NCI-H524 (cell line): ENCODE measurements at regions not wholly inside any gene's neighbourhood (a gene's known extent, or its start where the extent isn't known, plus 50 kb on each side); places are given as distances from the start of the nearest gene placed in this dataset.
"Not testable (repeated sequence)": the region's sequence is repeated elsewhere in the genome, so short reads cannot be mapped to it uniquely, and the experiment has no call there.

ENCODE experiments used
- DNase-seq, 2 experiments: peaks; one replicate each; lab custom pipeline; 2025; lab: John Stamatoyannopoulos, UW

DNA sequence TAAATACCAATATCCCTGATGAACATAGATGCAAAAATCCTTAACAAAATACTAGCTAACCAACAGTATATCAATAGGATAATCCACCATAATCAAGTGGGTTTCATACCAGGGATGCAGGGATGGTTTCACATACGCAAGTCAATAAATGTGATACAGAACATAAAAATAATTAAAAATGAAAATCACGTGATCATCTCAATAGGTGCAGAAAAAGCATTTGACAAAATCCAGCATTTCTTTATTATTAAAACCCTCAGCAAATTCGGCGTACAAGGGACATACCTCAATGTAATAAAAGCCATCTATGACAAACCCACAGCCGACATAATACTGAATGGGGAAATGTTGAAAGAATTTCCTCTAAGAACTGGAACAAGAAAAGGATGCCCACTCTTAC lies 793.5 kb downstream of the NR4A2 start:
- DNase-seq: not testable (repeated sequence)

DNA sequence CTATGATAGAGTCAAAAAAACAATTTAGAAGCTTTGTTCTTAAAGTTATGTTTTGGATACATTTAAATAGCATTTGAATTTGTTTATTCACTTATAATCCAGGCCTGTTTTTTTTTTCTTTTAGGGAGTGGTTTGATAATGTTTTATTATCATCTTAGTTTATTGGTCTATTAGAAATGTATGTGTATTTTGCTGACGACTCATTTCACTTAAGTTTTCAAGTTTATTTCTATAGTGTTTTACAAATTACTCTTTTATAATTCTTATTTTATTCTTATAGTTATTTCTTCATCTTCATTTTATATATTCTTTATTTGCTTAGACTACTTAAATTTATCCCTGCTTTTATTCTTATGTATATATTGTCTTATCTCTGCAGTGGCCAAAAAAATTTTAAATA lies 804.5 kb downstream of the NR4A2 start:
- DNase-seq: no peak

DNA sequence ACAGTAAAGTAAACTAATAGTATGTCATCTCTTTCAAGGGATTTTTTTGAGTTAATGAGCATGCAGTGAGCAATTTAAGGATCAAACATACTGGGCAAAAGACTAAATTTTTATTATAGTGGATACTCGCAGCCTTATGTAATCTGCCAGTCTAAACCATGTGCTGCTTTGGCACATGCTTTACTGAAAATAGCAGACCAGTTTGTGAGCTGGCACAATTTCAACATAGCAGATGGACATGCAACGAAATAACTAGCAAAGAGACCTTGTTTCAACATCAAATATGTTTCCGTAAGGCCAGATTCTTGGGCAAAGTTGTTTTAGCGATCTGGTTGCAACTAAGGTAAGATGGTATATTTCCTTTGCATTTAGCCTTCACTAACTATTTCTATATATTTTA lies 807.3 kb downstream of the NR4A2 start:
- peak; percentile 53 to 86 for DNase-seq

DNA sequence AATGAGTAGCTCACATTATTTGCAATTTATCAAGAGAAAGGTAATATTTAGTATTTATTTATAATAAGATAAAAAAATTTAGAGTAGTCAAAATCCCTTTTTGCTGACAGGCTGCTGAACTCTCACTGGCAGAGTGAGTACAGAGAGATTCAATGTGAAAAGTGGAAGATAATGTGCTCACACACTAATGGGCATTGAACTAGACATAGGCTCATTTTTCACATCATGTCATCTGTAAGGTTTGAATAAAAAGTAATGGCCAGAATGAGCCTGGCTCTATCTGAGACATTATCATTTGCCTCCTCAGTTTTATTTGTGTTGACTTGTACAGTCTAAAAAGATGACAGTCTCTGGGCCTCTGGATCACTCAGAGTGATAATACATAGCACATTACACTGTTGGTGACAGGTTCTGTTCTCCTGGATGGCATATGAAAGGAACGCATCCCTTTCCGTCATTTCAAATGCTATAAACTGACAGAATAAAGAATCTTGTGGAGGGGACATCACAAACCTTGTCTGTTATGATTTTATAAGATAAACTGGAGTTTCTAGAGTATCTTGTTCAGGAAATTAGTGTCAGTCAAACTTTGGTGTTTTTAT lies 812.9 kb downstream of the NR4A2 start:
- no peak for DNase-seq

DNA sequence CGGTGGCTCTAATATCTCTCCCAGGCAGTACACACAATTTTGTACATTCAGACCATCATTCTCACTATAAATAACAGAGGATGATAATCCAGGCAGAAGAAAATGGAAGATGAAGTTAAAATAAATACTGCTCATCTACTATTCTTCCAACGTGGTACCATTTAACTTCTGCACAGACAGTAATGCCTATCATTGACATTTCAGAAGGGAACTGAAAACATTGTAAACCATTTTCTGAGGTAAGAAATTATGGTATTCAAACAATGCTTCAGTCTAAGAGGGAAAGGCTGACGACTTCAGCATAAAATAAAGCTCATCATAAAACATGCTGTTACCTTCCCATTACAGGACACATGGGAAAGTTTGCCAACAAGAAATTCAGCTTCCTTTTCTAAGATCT lies 814.4 kb downstream of the NR4A2 start:
- DNase-seq: no peak

DNA sequence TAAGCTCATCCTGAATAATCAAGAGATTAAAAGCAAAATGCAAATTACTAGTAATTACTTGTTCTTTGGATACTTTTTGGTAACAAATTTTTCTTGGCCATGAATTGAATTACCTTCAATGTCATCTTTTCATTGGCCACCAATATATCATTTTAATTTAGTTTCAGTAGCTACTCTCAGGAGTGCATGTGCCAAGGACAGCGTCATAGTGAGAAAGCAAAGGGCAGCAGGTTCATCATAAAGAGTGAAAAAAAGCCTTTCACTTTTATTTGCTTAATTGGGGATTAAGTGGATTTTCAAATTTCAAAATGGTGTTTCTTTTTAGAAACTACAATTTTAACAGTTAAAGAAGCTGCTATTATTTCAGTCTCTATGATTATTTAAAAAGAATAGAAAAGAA lies 815.2 kb downstream of the NR4A2 start:
- DNase-seq: no peak

DNA sequence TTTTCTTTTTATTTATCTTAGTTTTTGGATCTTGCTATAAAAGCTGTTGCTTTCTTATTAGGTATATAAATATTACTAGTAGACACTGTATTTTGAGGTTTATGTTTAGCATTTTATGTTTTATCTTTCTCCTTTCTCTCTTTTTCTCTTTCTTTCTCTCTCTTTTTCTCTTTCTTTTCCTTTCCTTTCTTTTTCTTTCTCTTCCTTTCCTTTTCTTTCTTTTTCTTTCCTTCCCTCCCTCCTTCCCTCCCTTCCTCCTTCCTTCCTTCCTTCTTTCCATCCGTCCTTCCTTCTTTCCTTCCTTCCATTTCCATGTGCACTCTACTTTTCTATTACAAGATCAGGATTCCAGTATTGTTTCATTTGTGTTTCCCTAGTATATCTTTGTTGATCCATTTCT lies 814.8 kb downstream of the KCNJ3 start:
- DNase-seq: no peak

DNA sequence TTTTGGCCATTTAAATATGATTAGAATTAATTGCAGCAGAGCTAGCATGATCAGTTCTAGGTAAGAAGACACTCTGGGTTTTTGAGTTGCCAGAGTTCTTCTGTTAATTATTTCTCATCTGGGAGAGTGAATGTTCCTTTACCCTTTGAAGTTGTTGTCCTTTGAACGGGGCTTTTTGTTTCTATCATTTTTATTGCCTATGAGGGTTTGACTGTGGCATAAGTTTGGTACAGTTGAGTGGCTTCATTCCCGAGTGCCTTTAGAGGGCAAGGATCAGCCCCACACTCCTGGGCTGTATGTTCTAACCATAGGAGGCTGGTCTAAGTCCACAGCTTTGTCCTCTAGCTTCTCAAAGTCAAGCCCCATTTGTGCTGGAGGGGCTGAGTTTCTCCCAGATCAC lies 804.3 kb downstream of the KCNJ3 start:
- DNase-seq: no peak

DNA sequence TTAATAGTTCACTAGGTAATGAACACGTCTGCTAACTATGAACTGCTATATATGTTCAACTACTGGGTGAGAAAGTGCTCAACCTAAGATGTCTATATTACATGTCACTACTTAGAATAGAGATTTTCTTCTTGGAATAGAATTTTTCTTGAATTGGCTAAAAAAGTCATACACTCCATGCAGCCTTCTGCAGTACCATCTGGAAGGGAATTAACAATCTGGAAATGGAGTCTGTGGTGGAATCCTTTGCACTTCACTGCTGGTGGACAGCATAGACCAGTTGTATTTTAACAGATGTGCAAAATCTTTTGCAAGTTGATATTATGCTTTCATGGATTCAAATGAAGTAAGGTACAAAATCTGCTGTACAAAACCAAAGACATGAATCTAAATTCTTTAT lies 799.6 kb downstream of the KCNJ3 start:
- peak in 1 of 2 experiments; percentile 21 for DNase-seq

DNA sequence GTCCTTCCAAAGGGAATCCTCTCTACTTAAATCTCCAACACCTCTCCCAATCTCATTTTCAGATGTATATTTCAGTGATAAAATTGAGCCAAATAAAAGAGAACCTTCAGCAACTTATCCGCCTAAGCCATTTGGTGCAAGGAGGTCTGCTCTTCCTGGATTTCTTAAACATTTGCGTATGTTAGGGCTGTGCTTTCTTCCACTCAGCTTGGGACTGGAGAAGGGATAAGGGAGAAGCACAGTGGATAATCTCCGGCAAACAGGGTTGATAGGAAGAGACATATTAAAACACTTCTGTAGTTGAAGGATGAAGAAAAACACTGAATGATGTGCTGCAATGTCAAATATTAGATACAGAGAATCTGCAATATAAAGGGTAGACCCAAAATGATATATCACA lies 796.2 kb downstream of the KCNJ3 start:
- no peak for DNase-seq

DNA sequence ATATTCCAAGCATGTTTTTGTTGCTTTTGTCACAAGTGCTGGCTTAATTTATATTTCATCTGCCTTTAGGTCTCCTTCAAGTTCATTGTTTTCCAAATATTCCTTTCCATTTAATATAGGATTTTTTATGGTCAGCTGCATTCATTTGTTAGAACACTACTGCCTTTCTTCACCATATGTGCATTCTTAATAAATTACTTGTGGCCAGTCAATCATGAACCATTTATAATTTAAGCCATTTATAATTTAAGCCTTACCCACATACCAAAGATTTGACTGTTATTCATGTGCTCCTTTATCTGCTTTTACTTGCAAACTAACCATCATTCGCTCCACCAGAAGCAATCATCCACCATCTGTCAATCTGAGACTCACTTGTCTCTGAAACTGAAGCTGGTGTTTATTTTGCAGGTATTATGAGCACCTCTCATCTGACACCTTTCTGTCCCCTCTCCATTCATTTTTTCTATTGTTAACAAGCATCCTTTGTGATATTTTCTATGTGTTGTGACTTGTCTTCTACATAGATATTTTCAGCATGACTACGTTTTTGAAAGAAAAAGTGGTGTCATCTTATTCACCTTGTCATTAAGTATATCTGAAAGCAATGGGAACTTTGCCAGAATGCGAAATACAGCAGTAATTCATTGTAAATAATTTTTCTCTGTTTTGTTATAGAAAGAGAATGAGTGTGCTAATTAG lies 786.8 kb downstream of the KCNJ3 start:
- DNase-seq: peak; percentile 49 to 83

DNA sequence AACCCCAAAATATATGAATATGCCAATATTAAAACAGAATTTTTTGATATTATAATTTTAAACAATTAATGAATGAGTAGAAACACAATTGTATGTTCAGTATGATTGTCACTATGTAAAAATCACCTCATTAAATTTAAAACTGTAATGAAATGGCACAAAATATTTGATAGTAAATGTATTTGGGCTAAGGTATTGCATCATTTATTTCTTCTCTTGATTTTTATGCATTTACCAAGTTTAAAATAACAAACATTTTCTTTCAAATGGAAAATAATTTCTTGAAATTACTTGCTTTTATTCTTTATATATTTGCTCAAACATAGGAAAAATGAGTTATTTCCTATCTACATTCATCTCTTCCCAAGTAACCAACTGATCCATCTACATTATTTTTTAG lies 782.6 kb downstream of the KCNJ3 start:
- no peak for DNase-seq

DNA sequence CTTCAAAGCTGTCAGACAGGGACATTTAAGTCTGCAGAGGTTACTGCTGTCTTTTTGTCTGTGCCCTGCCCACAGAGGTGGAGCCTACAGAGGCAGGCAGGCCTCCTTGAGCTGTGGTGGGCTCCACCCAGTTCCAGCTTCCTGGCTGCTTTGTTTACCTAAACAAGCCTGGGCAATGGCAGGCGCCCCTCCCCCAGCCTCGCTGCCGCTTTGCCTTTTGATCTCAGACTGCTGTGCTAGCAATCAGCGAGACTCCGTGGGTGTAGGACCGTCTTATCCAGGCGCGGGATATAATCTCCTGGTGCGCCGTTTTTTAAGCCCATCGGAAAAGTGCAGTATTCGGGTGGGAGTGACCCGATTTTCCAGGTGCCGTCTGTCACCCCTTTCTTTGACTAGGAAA lies 773.5 kb downstream of the KCNJ3 start:
- DNase-seq: not testable (repeated sequence)

DNA sequence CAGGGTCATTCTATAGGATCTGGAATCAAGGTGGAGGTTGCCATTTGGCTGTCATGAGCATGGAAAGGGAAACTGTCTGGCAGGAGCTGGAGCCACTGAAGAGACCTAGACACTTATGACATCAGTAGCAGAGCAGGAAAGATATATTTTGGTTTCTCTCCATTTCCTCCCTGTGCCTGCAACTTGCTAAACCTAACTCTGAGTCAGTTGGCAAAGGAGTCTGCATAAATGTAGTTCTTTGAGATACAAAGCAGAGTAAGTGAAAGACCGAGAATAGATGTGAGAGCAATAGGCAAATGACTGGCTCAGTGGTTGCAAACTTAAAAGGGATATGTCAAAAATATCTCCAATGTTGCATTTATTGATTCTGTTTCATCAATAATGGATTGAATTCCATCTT lies 757.7 kb downstream of the KCNJ3 start:
- DNase-seq: no peak

DNA sequence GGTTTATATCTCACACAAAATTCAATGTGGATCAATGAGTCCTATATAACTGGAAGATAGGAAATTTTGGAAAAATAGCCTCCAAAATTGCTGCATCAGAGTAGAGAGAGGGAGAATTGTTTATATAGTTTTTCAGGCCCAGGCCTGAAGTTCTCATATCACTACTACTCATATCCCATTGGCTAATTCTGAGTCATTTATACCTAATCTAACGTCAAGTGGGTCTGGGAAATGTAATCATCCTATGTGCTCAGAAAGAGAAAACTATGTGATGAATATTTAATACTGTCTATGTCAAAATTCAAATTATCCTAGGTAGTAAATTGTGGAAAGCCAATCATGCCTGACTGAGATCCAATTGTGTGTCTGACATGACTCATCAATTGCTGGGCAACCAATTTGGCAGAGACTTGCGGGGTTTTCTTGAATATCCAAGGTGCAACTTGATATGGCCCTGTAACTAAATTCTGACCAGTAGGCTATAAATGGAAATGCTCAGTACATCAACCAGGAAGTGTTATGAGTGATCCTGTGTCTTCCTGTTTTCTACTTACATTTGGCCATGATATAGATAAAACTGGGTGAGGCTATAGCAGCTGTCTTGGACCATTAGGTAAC lies 744.4 kb downstream of the KCNJ3 start:
- DNase-seq: no peak

DNA sequence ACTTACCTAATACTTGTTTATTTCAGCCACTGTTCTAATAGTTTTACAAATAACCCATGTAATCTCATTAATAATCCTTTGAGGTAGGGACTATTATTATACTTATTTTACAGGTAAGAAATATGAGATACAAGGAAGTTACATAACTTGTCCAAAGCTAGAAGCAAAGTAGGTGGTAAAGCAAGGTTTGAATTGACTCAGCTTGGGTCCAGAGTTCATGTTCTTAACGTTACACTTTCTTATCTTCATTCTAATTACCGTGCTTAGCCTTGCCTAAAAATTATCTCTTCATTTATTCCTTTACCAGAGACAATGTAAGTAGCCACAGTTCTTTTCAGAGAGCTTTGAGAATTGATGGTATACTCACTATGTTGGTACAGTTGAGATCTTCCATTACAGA lies 743.6 kb downstream of the KCNJ3 start:
- no peak for DNase-seq

DNA sequence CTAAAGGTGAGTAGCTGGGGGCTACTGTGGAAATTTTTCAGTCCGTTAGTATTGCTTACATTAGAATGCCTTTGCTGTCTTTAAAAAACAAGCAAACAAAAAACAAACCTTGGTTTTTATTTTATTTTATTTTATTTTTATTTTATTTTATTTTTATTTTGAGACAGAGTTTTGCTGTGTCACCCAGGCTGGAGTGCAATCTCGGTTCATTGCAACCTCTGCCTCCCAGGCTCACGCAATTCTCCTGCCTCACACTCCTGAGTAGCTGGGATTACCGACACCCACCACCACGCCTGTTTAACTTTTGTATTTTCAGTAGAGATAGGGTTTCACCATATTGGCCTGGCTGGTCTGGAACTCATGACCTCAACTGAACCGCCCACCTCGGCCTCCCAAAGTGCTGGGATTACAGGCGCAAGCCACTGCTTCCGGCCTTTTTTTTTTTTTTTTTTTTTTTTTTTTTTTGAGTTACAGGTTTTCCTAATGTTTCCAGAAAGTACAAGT lies 732.6 kb downstream of the KCNJ3 start:
- DNase-seq: no peak

DNA sequence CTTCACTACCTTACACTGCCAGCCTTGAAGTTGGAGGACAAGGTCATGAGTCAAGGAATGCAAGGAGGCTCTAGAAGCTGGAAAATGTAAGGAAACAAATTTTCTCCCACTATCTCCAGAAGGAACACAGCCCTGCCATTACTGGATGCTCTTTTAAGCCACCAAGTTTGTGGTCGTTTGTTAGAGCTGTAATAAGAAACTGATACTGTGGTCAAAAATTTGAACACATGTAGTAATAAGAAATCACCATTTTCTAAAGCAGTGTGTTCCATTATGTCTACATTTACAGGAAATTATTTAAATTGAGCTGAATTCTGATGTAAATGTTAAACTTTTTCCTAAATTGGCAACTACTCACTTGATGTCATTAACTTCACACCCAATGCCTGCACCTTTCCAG lies 729.0 kb downstream of the KCNJ3 start:
- no peak for DNase-seq

DNA sequence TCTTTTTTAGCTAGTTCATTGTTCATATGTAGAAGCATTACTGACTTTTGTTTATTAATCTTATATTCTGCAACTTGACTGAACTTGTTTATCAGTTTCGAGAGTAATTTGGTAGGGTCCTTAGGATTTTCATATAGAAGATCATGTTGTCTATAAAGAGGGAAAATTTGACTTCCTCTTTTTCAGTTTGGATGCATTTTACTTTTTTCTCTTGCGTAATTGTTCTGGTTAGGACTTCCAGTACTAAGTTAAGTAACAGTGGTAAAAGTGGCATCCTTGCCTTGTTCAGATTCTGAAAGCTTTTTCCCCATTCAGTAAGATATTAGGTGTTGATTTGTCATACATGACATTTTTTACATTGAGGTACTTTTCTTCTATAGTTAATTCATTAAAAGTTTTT lies 726.0 kb downstream of the KCNJ3 start:
- no peak for DNase-seq

DNA sequence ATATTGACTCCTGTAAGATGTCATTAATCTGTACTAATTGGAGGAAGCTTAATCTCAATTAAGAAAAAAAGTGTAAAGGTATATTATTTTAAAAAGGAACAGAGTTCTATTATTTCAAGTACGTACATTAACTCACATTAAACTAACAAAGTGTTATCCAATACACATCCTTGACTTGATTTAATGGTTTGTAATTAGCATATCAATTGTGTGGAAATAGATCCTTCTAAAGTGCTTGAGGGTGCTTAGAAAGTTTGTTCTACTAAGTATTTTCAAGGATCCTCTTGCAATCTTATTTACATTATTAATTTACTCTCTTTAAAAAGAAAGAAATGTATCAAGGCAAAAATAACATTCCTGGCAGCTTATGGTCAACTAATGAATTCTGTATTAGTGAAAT lies 720.3 kb downstream of the KCNJ3 start:
- DNase-seq: peak in 1 of 2 experiments; percentile 31

DNA sequence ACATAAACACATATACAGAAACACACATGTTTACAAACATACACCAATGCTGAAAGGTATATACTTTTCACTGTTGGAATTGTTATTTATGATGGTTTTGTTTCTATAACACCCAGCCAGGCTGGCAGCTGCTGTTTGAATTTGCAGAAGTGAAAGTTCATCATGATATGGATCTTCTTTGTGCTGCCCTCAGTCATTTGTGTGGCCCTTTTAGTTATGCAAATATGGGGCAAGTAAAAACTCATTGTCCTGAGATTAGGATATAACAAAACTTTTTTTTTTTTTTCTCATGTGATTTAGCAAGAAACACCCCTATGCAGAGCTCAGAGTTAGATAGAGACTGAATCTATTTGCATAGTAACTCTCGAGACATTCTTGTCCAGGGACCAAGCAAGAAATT lies 714.1 kb downstream of the KCNJ3 start:
- no peak for DNase-seq

DNA sequence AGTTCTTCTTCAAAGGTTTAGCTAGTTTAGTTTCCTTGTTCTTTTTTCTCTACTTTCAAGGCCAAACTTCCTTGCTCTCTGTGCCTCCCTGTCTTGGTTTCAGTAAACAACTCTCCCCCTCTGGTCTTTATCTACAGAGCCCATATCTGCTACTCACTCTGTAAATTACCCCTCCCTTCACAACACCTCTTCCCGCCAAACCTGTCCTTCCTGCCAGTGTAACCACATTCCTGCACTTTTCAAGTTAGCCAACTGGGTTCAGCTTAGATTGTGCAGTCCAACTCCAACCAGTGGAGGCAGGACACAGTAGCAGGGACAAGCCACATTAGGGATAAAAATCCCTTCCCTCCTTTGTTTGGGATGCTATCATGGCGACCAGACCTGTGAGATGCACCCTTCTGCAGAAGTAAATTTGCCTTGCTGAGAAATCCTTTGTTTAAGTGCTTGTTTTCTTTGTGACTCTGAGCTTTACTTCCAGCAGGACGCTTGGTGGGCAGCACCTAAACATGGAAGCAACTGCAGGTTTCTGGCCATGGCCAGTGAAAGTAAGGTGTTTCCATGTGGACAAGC lies 706.0 kb downstream of the KCNJ3 start:
- DNase-seq: no peak

DNA sequence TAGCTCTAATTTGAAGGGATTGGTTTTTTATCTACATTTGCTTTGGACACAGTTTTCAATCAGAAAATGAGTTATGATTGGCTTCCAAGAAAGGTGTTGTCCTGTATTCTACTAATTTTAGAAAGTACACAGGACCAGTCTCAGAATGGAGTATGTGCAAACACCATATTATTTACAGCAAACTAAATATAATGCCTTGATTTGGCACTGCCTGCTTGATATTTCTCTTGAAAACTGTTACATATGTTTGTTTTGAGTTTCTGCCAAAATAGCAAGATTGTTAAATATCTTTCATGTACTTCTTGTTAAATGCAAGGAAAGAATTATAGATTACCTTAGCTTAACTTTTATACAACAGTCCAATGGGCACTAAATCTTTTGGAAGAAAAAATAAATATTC lies 694.9 kb downstream of the KCNJ3 start:
- no peak for DNase-seq
